Hepatocyte (in vitro differentiated cells): ENCODE measurements at regions not wholly inside any gene's neighbourhood (a gene's known extent, or its start where the extent isn't known, plus 50 kb on each side); places are given as distances from the start of the nearest gene placed in this dataset.

Experiments used
- EZH2 ChIP-seq: fragments of 200-600 bp; sonication (generic); IDR thresholded peaks from 2 replicates; pipeline ENCODE4 v1.6.1; 2016; ENCODE audit warnings: antibody characterized with exemption, mild to moderate bottlenecking, borderline replicate concordance
- TF ChIP-seq, protein P1 (sequence below): fragments of 200-600 bp; sonication (generic); IDR thresholded peaks from 2 replicates; pipeline ENCODE4 v1.5.1; 2016; ENCODE audit warnings: antibody characterized with exemption, mild to moderate bottlenecking; ENCODE audit not compliant: poor library complexity

DNA sequence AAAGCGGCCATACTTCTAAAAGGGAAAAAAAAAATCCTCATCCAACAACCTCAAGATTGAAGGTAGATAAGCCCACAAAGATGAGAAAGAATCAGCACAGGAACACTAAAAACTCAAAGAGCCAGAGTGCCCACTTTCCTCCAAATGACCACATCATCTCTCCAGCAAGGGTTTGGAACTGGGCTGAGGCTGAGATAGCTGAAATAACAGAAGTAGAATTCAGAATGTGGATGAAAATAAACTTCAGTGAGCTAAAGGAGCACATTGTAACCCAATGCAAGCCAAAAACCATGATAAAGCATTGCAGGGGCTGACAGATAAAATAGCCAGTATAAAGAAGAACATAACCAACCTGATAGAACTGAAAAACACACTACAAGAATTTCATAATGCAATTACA lies 158.7 kb upstream of the UBE2E2 start:
- TF ChIP-seq, protein P1, sequence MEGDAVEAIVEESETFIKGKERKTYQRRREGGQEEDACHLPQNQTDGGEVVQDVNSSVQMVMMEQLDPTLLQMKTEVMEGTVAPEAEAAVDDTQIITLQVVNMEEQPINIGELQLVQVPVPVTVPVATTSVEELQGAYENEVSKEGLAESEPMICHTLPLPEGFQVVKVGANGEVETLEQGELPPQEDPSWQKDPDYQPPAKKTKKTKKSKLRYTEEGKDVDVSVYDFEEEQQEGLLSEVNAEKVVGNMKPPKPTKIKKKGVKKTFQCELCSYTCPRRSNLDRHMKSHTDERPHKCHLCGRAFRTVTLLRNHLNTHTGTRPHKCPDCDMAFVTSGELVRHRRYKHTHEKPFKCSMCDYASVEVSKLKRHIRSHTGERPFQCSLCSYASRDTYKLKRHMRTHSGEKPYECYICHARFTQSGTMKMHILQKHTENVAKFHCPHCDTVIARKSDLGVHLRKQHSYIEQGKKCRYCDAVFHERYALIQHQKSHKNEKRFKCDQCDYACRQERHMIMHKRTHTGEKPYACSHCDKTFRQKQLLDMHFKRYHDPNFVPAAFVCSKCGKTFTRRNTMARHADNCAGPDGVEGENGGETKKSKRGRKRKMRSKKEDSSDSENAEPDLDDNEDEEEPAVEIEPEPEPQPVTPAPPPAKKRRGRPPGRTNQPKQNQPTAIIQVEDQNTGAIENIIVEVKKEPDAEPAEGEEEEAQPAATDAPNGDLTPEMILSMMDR: no peak
- TF ChIP-seq EZH2: no peak
